HG02798 (cell line): ENCODE measurements at regions not wholly inside any gene's neighbourhood (a gene's known extent, or its start where the extent isn't known, plus 50 kb on each side); places are given as distances from the start of the nearest gene placed in this dataset.
"Not testable (repeated sequence)": the region's sequence is repeated elsewhere in the genome, so short reads cannot be mapped to it uniquely, and the experiment has no call there.

Source experiments
- ATAC-seq: cut with Tn5 transposase; IDR thresholded peaks from one replicate; pipeline ENCODE4 v1.9.1; 2021; ENCODE audit warnings: mild to moderate bottlenecking; ENCODE audit not compliant: unreplicated experiment, poor library complexity

GRCh38 chr1:80536461-80536860 lies 1264.3 kb upstream of the ADGRL2 start:
- ATAC-seq: no peak

GRCh38 chr1:80535466-80535865 lies 1265.3 kb upstream of the ADGRL2 start:
- ATAC-seq: no peak

GRCh38 chr1:80534606-80535360 lies 1266.0 kb upstream of the ADGRL2 start:
- no peak for ATAC-seq

GRCh38 chr1:80533775-80534334 lies 1266.9 kb upstream of the ADGRL2 start:
- ATAC-seq: no peak

GRCh38 chr1:80533093-80533492 lies 1267.6 kb upstream of the ADGRL2 start:
- no peak for ATAC-seq

- no peak for ATAC-seq
Measured at GRCh38 chr1:80531182-80531581, 1269.6 kb upstream of the ADGRL2 start.

GRCh38 chr1:80529546-80529945 lies 1271.2 kb upstream of the ADGRL2 start:
- ATAC-seq: no peak

- ATAC-seq: no peak
Measured at GRCh38 chr1:80523861-80524260, 1276.9 kb upstream of the ADGRL2 start.

GRCh38 chr1:80523071-80523470 lies 1277.7 kb upstream of the ADGRL2 start:
- not testable (repeated sequence) for ATAC-seq

- no peak for ATAC-seq
Measured at GRCh38 chr1:80520949-80521348, 1279.8 kb upstream of the ADGRL2 start.

- ATAC-seq: no peak
Measured at GRCh38 chr1:80517062-80517461, 1283.7 kb upstream of the ADGRL2 start.

- no peak for ATAC-seq
Measured at GRCh38 chr1:80509965-80510522, 1290.7 kb upstream of the ADGRL2 start.

GRCh38 chr1:80506216-80506615 lies 1294.5 kb upstream of the ADGRL2 start:
- ATAC-seq: no peak

GRCh38 chr1:80498673-80499072 lies 1302.1 kb upstream of the ADGRL2 start:
- no peak for ATAC-seq

- ATAC-seq: no peak
Measured at GRCh38 chr1:80495806-80496205, 1304.9 kb upstream of the ADGRL2 start.

- no peak for ATAC-seq
Measured at GRCh38 chr1:80472145-80472544, 1328.6 kb upstream of the ADGRL2 start.

GRCh38 chr1:80468356-80468755 lies 1332.4 kb upstream of the ADGRL2 start:
- no peak for ATAC-seq

GRCh38 chr1:80462006-80462405 lies 1338.7 kb upstream of the ADGRL2 start:
- ATAC-seq: no peak

- ATAC-seq: no peak
Measured at GRCh38 chr1:80457409-80457808, 1343.3 kb upstream of the ADGRL2 start.

- no peak for ATAC-seq
Measured at GRCh38 chr1:80453775-80454174, 1347.0 kb upstream of the ADGRL2 start.

- no peak for ATAC-seq
Measured at GRCh38 chr1:80450711-80451110, 1350.0 kb upstream of the ADGRL2 start.

GRCh38 chr1:80448081-80448480 lies 1352.7 kb upstream of the ADGRL2 start:
- no peak for ATAC-seq
